ENCODE measurements at regions not wholly inside any gene's neighbourhood (a gene's known extent, or its start where the extent isn't known, plus 50 kb on each side); places are given as distances from the start of the nearest gene placed in this dataset.

DNA sequence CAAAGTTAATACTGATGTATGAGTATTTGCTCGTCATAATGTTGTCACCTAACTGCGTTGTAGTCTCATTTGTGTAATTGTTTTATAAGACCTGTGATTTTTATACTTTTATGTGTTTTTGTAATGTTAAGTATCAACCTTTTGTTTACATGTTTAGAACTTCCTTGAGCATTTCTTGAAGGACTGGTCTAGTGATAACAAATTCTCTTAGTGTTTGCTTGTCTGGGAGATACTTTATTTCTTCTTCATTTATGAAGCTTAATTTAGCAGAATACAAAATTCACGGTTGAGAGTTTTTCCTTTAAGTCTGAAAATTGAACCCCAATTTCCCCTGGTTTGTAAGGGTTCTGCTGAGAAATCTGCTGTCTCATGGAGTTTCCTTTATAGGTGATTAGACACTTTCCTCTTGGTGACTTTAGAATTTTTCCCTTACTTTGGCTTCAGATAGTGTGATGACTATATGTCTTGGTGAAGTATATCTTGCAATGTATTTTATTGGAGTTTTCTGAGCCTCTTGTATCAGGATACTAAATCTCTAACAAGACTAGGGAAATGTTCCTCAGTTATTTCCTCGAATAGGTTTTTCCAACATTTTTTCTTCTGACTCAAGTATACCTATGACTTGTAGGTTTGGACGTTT is 154.9 kb downstream of the WDR11 start:
- TF ChIP-seq POLR2A (IDR thresholded peaks at IDR 0.05; ENCODE audit: extremely low read depth, insufficient read length) (no peak), MYC (IDR thresholded peaks at IDR 0.05; ENCODE audit: low read depth, low read length) (no peak)
- TF ChIP-seq, protein P1, sequence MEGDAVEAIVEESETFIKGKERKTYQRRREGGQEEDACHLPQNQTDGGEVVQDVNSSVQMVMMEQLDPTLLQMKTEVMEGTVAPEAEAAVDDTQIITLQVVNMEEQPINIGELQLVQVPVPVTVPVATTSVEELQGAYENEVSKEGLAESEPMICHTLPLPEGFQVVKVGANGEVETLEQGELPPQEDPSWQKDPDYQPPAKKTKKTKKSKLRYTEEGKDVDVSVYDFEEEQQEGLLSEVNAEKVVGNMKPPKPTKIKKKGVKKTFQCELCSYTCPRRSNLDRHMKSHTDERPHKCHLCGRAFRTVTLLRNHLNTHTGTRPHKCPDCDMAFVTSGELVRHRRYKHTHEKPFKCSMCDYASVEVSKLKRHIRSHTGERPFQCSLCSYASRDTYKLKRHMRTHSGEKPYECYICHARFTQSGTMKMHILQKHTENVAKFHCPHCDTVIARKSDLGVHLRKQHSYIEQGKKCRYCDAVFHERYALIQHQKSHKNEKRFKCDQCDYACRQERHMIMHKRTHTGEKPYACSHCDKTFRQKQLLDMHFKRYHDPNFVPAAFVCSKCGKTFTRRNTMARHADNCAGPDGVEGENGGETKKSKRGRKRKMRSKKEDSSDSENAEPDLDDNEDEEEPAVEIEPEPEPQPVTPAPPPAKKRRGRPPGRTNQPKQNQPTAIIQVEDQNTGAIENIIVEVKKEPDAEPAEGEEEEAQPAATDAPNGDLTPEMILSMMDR (IDR thresholded peaks at IDR 0.05; ENCODE audit: low read depth, low read length), result no peak
